ENCODE measurements at regions not wholly inside any gene's neighbourhood (a gene's known extent, or its start where the extent isn't known, plus 50 kb on each side); places are given as distances from the start of the nearest gene placed in this dataset.
"Not testable (repeated sequence)": the region's sequence is repeated elsewhere in the genome, so short reads cannot be mapped to it uniquely, and the experiment has no call there.

- H3K4me1 ChIP-seq (ENCODE audit: control insufficient read depth, insufficient read depth, low read length, poor library complexity, severe bottlenecking) = no peaks in the 10 kb centered on the region
- DNase-seq = no peak
- no peak overlapping the region for H3K27ac ChIP-seq (ENCODE audit: insufficient read depth, low read length, poor library complexity, severe bottlenecking)
- no peak overlapping the region for H3K27ac Mint-ChIP-seq
- H3K27me3 ChIP-seq (ENCODE audit: control insufficient read depth, insufficient read depth, low read length) = no peaks in the 10 kb centered on the region
- H3K4me1 Mint-ChIP-seq = no peaks in the 10 kb centered on the region
- no peak overlapping the region for H3K4me3 ChIP-seq (ENCODE audit: low read depth, low read length)
- no peaks in the 10 kb centered on the region for H3K9me3 ChIP-seq (ENCODE audit: control insufficient read depth in 2 of 2, low read length in 2 of 2)
- no peak overlapping the region for H3K4me3 Mint-ChIP-seq
- peaks cover 5% of the 10 kb centered on the region for H3K27me3 Mint-ChIP-seq
- no peaks in the 10 kb centered on the region for H3K36me3 Mint-ChIP-seq
- H3K9me3 Mint-ChIP-seq = peaks cover 0 to 2% (median 0%) of the 10 kb centered on the region in 7 donors
- no peaks in the 10 kb centered on the region for H3K36me3 ChIP-seq (ENCODE audit: control insufficient read depth, insufficient read depth, low read length)
- no peak for ATAC-seq (ENCODE audit: low read depth in 2 of 2)
These were observed 483.7 kb upstream of the FRG2C start for GRCh38 chr3:75180235-75180944.

- Mint-ChIP-seq H3K27ac (no peak overlapping the region), H3K9me3 (peaks cover 0 to 2% (median 0%) of the 10 kb centered on the region in 7 donors), H3K4me3 (no peak overlapping the region), H3K27me3 (peaks cover 1% of the 10 kb centered on the region), H3K4me1 (no peaks in the 10 kb centered on the region), H3K36me3 (no peaks in the 10 kb centered on the region)
- H3K36me3 ChIP-seq (ENCODE audit: control insufficient read depth, insufficient read depth, low read length) = no peaks in the 10 kb centered on the region
- H3K27me3 ChIP-seq (ENCODE audit: control insufficient read depth, insufficient read depth, low read length) = no peaks in the 10 kb centered on the region
- H3K27ac ChIP-seq (ENCODE audit: insufficient read depth, low read length, poor library complexity, severe bottlenecking) = no peak overlapping the region
- DNase-seq (no peak), ATAC-seq (ENCODE audit: low read depth in 2 of 2) (no peak)
- H3K4me3 ChIP-seq (ENCODE audit: low read depth, low read length) = no peak overlapping the region
- H3K4me1 ChIP-seq (ENCODE audit: control insufficient read depth, insufficient read depth, low read length, poor library complexity, severe bottlenecking) = no peaks in the 10 kb centered on the region
- no peaks in the 10 kb centered on the region for H3K9me3 ChIP-seq (ENCODE audit: control insufficient read depth in 2 of 2, low read length in 2 of 2)
These were observed 483.2 kb upstream of the FRG2C start for GRCh38 chr3:75180945-75181298.

DNA sequence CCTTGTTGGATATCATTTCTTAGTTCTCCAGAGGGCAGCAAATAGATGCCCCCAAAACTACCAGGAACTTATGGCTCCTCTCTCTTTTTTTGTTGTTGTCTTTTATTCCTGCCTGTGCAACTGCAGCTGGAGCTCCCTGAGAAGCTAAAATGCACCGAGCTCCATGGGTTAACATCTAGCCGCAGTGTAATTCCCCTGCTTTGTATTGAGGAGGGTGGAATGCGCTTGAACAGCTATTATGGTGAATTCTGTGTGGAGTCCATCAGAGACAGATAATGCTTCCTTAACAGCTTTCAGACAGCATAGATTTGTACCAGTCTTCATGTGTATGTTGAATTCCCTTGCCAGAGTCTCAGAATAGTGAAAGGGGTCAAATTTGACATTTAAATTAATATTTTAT lies 475.2 kb upstream of the FRG2C start:
- Mint-ChIP-seq H3K36me3 (no peaks in the 10 kb centered on the region), H3K27me3 (no peaks in the 10 kb centered on the region), H3K27ac (no peak overlapping the region), H3K9me3 (no peaks in the 10 kb centered on the region), H3K4me1 (no peaks in the 10 kb centered on the region), H3K4me3 (no peak overlapping the region)
- Histone ChIP-seq H3K27me3 (ENCODE audit: control insufficient read depth, insufficient read depth, low read length) (no peaks in the 10 kb centered on the region), H3K9me3 (ENCODE audit: control insufficient read depth in 2 of 2, low read length in 2 of 2) (no peaks in the 10 kb centered on the region), H3K36me3 (ENCODE audit: control insufficient read depth, insufficient read depth, low read length) (no peaks in the 10 kb centered on the region), H3K27ac (ENCODE audit: insufficient read depth, low read length, poor library complexity, severe bottlenecking) (no peak overlapping the region), H3K4me3 (ENCODE audit: low read depth, low read length) (no peak overlapping the region), H3K4me1 (ENCODE audit: control insufficient read depth, insufficient read depth, low read length, poor library complexity, severe bottlenecking) (no peaks in the 10 kb centered on the region)
- ATAC-seq (ENCODE audit: low read depth in 2 of 2) (no peak), DNase-seq (no peak)

DNA sequence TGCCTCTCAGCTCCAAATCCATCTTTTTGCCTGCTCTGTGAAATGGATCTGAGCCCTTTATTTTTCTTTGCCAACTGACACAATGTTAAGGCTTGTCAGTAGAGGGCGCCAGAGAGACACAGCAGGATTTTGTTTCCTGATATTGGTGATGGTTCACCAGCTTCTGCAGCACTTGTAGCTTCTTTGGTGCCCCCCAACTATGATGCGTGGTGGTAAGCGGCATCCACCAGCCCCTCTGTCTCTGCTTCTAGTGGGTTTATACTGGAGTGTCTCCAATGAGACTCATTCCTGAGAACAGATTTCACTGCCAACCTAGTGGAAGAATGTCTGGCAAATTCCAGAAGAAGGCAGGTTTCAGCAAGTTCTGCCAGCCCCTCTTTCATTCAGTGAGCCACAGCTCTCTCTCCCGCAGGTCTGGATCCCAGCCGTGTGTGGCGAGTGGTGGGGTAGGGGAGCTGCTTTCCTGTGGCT lies 471.9 kb upstream of the FRG2C start:
- no peaks in the 10 kb centered on the region for H3K9me3 ChIP-seq (ENCODE audit: control insufficient read depth in 2 of 2, low read length in 2 of 2)
- Mint-ChIP-seq H3K4me1 (no peaks in the 10 kb centered on the region), H3K27me3 (no peaks in the 10 kb centered on the region), H3K27ac (no peak overlapping the region), H3K9me3 (no peaks in the 10 kb centered on the region), H3K4me3 (no peak overlapping the region), H3K36me3 (no peaks in the 10 kb centered on the region)
- peak; percentile 14 to 41 (median 28) for DNase-seq
- no peaks in the 10 kb centered on the region for H3K4me1 ChIP-seq (ENCODE audit: control insufficient read depth, insufficient read depth, low read length, poor library complexity, severe bottlenecking)
- no peaks in the 10 kb centered on the region for H3K27me3 ChIP-seq (ENCODE audit: control insufficient read depth, insufficient read depth, low read length)
- H3K27ac ChIP-seq (ENCODE audit: insufficient read depth, low read length, poor library complexity, severe bottlenecking) = no peak overlapping the region
- ATAC-seq (ENCODE audit: low read depth in 2 of 2) = no peak
- no peak overlapping the region for H3K4me3 ChIP-seq (ENCODE audit: low read depth, low read length)
- H3K36me3 ChIP-seq (ENCODE audit: control insufficient read depth, insufficient read depth, low read length) = no peaks in the 10 kb centered on the region

- Mint-ChIP-seq H3K36me3 (no peaks in the 10 kb centered on the region), H3K27me3 (no peaks in the 10 kb centered on the region), H3K27ac (no peak overlapping the region), H3K4me1 (no peaks in the 10 kb centered on the region), H3K4me3 (no peak overlapping the region), H3K9me3 (no peaks in the 10 kb centered on the region)
- Histone ChIP-seq H3K36me3 (ENCODE audit: control insufficient read depth, insufficient read depth, low read length) (no peaks in the 10 kb centered on the region), H3K9me3 (ENCODE audit: control insufficient read depth in 2 of 2, low read length in 2 of 2) (no peaks in the 10 kb centered on the region), H3K4me1 (ENCODE audit: control insufficient read depth, insufficient read depth, low read length, poor library complexity, severe bottlenecking) (no peaks in the 10 kb centered on the region), H3K27ac (ENCODE audit: insufficient read depth, low read length, poor library complexity, severe bottlenecking) (no peak overlapping the region), H3K27me3 (ENCODE audit: control insufficient read depth, insufficient read depth, low read length) (no peaks in the 10 kb centered on the region), H3K4me3 (ENCODE audit: low read depth, low read length) (no peak overlapping the region)
- no peak for DNase-seq
- no peak for ATAC-seq (ENCODE audit: low read depth in 2 of 2)
These were observed 470.3 kb upstream of the FRG2C start for GRCh38 chr3:75193797-75194196.

GRCh38 chr3:75214332-75214731 lies 449.8 kb upstream of the FRG2C start:
- not testable (repeated sequence) for H3K27me3 ChIP-seq (ENCODE audit: control insufficient read depth, insufficient read depth, low read length); H3K4me1 ChIP-seq (ENCODE audit: control insufficient read depth, insufficient read depth, low read length, poor library complexity, severe bottlenecking); H3K27ac ChIP-seq (ENCODE audit: insufficient read depth, low read length, poor library complexity, severe bottlenecking); H3K4me3 Mint-ChIP-seq; H3K36me3 ChIP-seq (ENCODE audit: control insufficient read depth, insufficient read depth, low read length); H3K9me3 ChIP-seq (ENCODE audit: control insufficient read depth in 2 of 2, low read length in 2 of 2); H3K4me1 Mint-ChIP-seq; DNase-seq; H3K9me3 Mint-ChIP-seq; H3K27me3 Mint-ChIP-seq; H3K4me3 ChIP-seq (ENCODE audit: low read depth, low read length); H3K27ac Mint-ChIP-seq; H3K36me3 Mint-ChIP-seq
- peak in 1 of 2 donors; percentile 42 for ATAC-seq (ENCODE audit: low read depth in 2 of 2)

GRCh38 chr3:75218577-75218976 lies 445.6 kb upstream of the FRG2C start:
- no peak overlapping the region for H3K4me3 Mint-ChIP-seq
- DNase-seq = no peak

DNA sequence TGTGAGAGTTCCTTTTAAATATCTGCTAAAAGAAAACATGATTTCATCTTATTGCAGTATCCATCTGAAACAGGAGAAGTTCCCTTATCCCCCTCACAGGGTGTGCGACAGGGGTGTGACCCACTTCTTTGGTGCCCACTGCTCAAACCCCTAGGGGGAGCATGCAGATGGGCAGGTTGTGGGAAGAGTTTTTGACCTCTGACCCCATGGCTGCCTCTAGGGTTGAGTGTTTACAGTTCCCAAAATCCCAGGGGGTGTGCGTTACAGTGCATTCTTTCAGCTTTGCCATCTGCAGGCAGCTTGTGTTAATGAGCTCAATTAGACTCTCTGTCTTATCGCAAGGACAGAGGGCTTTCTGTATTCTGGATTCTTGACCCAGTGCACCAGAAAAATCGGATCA lies 443.2 kb upstream of the FRG2C start:
- no peak overlapping the region for H3K27ac Mint-ChIP-seq
- no peaks in the 10 kb centered on the region for H3K9me3 ChIP-seq (ENCODE audit: control insufficient read depth in 2 of 2, low read length in 2 of 2)
- peaks cover 0 to 3% (median 0%) of the 10 kb centered on the region in 7 donors for H3K9me3 Mint-ChIP-seq
- no peaks in the 10 kb centered on the region for H3K36me3 ChIP-seq (ENCODE audit: control insufficient read depth, insufficient read depth, low read length)
- no peaks in the 10 kb centered on the region for H3K27me3 Mint-ChIP-seq
- no peak for ATAC-seq (ENCODE audit: low read depth in 2 of 2)
- no peaks in the 10 kb centered on the region for H3K36me3 Mint-ChIP-seq
- H3K4me1 ChIP-seq (ENCODE audit: control insufficient read depth, insufficient read depth, low read length, poor library complexity, severe bottlenecking) = no peaks in the 10 kb centered on the region
- no peaks in the 10 kb centered on the region for H3K27me3 ChIP-seq (ENCODE audit: control insufficient read depth, insufficient read depth, low read length)
- no peak overlapping the region for H3K4me3 ChIP-seq (ENCODE audit: low read depth, low read length)
- H3K27ac ChIP-seq (ENCODE audit: insufficient read depth, low read length, poor library complexity, severe bottlenecking) = no peak overlapping the region
- H3K4me1 Mint-ChIP-seq = no peaks in the 10 kb centered on the region
- no peak for DNase-seq
- no peak overlapping the region for H3K4me3 Mint-ChIP-seq

More at GRCh38 chr3:75218577-75218976, 445.6 kb upstream of the FRG2C start:
- Mint-ChIP-seq H3K27ac (no peak overlapping the region), H3K9me3 (peaks cover 0 to 5% (median 0%) of the 10 kb centered on the region in 7 donors), H3K27me3 (no peaks in the 10 kb centered on the region), H3K4me1 (no peaks in the 10 kb centered on the region), H3K36me3 (no peaks in the 10 kb centered on the region)
- Histone ChIP-seq H3K27me3 (ENCODE audit: control insufficient read depth, insufficient read depth, low read length) (no peaks in the 10 kb centered on the region), H3K4me1 (ENCODE audit: control insufficient read depth, insufficient read depth, low read length, poor library complexity, severe bottlenecking) (no peaks in the 10 kb centered on the region), H3K27ac (ENCODE audit: insufficient read depth, low read length, poor library complexity, severe bottlenecking) (no peak overlapping the region), H3K4me3 (ENCODE audit: low read depth, low read length) (no peak overlapping the region), H3K9me3 (ENCODE audit: control insufficient read depth in 2 of 2, low read length in 2 of 2) (no peaks in the 10 kb centered on the region), H3K36me3 (ENCODE audit: control insufficient read depth, insufficient read depth, low read length) (no peaks in the 10 kb centered on the region)
- ATAC-seq (ENCODE audit: low read depth in 2 of 2) = no peak
